Daoy (cell line): ENCODE measurements at regions not wholly inside any gene's neighbourhood (a gene's known extent, or its start where the extent isn't known, plus 50 kb on each side); places are given as distances from the start of the nearest gene placed in this dataset.
"Not testable (repeated sequence)": the region's sequence is repeated elsewhere in the genome, so short reads cannot be mapped to it uniquely, and the experiment has no call there.

Experiments
- DNase-seq: peaks from one replicate; pipeline ENCODE4 v3.0.0-alpha.2; 2015; ENCODE audit warnings: low read depth

DNA sequence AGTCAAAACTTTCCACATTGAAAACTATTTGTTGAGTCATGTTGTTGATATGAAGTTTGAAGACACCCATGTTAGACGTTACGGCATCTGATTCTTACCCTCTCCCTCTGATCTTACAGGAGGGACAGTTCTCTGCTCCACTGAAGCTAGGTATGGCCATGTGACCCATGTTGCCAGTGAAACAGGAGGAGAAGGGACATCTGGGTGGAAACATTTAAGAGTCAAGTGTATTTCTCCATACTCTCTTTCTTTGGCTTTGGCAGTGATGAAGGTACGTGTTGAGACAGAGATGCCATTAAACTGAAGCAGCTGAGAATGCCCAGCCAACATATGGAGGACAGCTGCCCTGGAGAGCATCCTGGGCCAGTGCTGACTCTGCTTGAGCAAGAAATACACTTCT, 198.4 kb upstream of the PTGFR start:
- DNase-seq, result no peak

DNA sequence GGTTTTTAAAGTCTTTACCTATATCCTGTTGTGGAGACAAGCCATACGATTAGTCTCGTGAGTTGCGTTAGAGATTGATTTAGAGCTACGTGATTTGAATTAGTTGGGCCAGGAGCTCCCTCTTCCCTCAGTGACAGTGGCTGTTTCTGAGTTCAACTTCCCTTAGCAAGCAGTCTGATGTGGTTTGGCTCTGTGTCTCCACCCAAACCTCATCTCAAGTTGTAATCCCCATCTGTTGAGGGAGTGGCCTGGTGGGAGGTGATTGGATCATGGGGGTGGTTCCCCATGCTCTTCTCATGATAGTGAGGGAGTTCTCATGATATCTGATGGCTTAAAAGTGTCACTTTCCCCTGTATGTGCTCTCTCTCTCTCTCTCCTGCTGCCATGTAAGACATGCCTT, 192.9 kb upstream of the PTGFR start:
- no peak for DNase-seq

DNA sequence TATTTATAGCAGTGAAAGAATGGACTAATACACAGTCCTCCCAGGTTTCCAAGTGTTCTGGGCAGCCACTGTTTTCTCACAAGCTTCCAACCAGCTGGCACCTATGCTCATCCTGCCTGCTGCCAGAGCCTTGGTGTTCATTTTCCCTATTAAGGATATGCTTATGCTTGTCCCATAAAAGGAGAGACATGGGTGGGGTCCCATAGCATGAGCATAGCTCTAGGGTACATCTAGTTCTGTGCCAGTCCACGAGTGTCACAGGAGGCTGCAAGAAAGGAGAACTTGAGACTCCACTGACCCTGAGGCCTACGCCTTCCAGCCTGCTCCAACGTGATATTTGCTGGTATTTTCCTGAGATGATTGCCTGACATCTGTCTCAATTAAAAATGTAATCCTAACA, 192.4 kb upstream of the PTGFR start:
- DNase-seq, result no peak

DNA sequence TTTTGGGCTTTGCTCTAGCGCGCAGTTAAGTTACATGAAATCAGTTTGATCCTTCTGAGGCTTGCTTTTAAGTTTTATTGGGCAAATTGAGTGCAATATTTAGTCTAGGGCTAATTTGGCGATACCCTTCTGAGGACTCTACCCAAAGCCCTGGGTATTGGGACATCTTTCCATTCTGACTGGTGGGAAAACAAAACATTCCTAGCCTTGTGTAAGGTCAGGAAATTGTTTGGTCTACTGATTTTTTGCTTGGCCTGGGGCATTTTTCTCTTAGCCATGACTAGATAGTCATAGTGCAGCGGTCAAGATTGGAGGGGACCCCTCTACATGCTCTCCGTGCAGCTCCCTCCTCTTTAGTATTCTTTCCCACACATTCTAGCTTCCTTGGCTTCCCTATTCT, 189.6 kb upstream of the PTGFR start:
- no peak for DNase-seq

DNA sequence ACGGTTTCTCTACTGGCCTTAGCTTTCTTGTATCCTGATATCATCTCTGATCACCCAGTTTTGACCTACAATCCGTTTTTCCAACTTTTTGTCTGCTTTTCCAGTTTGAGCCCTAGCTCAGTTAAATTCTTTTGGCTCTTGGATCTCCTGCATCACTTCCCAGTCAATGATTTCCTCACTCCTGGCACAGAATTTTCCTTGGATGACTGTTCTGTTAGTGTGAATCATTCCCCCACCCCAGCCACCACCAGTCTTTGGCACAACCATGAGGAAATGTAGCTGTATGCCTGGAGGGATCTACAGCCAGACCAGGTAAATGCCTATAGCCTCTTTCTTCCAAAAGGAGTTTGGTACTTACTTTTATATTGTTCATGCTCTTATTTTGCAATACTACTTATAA, 187.2 kb upstream of the PTGFR start:
- DNase-seq, result peak; percentile 82

DNA sequence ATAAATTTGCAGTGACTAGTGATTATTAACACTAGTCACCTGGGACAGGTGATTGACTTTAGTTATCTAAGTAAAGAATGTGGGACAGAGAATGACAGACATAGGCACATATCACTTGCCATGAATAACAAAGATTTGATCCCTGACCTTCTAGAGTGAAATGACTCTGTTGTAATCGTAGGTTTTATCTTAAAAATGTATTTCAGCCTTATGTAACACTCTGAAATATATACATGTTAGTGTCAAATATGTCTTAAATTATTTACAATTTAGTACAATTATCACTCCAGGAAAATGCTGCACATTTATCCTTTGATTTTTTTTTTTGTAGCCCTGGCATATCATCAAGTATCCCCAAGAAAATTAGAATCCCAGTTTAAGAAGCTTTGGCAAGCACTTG, 186.4 kb upstream of the PTGFR start:
- DNase-seq, result no peak

DNA sequence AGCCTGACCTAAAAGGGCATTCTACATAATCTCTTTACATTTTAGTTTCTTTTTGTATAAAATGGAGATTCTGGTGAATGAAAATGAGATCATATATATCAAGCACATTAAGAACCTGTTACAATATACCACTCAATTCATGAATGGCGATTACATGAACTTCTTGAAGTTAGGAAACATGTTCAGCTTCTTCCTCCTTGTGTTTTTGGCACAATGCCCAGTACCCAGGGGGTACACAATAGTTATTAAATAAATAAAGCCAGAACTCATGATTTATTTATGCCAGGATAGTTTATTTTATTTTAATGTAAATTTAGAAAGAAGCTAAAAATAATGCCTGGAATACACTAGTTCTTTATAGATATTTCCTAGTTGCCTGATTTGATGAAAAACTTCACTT, 186.0 kb upstream of the PTGFR start:
- DNase-seq, result no peak

DNA sequence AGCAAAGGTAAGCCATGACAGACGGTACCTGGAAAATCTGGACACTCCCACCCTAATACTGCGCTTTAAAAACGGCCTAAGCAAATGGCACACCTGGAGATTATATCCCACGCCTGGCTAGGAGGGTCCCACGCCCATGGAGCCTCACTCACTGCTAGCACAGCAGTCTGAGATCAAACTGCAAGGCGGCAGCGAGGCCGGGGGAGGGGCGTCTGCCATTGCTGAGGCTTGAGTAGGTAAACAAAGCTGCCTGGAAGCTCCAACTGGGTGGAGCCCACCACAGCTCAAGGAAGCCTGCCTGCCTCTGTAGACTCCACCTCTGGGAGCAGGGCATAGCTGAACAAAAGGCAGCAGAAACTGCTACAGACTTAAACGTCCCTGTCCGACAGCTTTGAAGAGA, 180.5 kb upstream of the PTGFR start:
- DNase-seq, result not testable (repeated sequence)

DNA sequence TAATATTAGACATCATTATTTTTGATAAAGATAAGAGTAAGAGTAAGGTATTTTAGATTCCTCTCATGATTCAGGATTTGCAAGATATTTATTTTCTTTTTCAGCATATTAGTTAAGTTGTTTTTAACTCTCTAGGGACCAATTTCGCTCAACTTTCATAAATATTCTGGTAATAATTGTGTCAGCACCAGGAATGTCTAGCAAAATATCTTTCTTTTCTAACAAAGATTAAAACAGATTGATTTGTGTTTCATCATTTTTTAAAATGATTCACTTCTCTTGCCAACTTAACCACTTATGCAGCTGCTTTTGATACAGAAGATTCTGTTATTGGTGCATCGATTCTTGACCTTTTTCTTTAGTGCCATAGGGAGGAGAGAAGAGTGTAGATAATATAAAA, 172.8 kb upstream of the PTGFR start:
- DNase-seq, result no peak

DNA sequence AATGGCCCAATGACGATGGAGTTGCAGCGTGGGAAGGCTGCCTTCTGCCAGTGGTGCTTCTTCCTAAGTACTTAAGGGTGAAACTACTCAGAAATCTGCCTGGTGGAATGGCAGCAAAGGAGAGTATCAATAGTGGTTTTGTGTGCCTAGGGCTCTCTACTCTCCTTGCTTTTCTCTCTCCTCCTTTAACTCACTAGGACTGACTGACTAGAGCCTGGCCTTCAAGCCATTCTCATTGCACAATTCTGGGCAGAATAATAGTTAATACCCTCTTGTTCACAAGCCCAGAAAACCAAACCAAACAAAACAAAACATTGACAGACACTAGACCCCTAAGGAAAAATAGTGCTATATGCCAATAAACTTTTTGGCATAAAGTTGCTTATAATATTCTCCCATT, 171.2 kb upstream of the PTGFR start:
- DNase-seq, result no peak

DNA sequence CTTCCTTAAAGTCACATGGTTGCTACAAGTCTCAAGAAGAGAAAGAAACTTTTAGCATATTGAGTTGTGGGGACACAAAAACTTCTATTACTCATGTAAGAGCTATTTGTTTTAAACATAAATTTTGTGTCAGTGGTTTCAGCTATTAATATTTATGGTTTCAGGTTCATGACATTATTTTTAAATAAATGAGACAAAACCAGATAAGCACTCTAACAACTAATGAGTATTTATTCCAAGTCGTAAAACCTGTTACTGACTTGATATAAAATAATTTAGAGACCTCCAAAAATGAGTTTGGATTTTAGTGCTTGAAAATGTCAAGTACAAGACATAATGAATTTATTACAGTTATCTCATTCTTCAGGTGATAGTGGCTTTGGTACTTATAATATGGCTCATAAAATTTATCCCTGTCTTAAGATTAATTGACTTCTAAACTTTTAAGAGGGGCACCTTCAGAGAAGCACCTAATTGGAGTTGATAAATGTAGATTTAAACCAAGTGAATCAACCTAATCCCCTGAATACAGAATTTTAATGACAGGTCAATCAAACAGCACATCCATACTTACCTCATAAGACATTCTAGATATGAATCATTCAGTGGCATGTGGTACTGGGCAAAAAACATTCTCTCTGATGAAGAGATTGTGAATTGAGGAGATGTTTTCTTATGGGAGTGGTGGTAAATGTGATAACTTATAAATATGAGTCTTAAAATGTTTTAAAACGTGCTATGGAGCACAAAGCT, 167.7 kb upstream of the PTGFR start:
- DNase-seq, result no peak

DNA sequence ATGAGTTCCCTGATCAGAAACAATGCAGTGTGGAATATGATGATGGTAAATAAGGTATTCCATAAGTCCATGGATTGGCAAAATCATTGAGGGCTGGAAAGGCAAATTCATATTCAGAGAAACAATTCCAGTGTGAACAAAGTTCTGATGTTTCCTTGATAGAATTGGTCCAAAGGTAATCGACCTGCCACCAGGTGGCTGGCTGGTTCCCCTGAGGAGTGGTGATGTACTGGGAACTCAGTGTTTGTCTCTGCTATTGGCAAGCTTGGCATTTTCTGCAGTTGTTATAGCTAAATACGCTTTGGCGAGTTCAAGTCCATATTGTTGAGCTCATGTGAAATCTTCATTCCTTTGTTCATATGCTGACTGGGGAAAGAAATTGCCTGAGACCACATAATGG, 165.5 kb upstream of the PTGFR start:
- no peak for DNase-seq

DNA sequence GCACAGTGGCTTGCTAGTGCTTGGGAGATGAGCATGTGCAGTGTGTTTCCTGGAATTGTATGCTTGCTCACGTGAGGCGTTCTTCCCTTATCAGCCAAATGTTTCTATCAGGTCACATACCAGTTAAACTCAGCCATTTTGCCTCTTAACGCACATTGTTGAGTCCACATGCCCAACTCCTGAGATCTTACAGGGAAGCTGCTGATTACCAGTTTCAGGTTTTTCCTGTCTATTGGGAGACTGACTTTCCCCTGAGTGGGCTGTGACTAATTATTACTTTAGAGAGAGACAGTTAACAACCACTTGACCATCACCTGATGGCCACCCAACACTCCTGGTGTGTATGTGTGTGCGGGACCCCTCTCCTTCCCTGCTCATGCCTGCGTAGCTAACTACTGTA, 161.3 kb upstream of the PTGFR start:
- DNase-seq, result no peak

DNA sequence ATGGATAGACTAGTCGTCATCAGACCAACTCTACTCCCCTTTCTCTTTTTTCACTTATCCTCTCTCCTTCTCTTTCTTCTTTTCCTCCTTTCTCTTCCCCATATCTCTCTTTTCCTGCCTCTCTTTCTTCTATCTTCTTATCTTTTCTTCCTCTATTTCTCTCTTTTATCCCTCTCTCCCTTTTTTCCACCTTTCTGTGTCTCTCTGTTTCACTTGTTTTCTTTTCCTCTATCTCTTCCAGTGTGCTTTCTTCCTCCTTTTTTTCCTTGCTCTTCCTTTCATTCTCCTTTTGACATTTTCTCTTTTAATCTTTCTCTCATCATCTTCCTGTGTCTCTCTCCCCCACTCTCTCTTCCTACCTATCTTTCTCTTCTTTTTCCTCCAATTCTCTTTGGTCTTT, 159.0 kb upstream of the PTGFR start:
- DNase-seq, result no peak

DNA sequence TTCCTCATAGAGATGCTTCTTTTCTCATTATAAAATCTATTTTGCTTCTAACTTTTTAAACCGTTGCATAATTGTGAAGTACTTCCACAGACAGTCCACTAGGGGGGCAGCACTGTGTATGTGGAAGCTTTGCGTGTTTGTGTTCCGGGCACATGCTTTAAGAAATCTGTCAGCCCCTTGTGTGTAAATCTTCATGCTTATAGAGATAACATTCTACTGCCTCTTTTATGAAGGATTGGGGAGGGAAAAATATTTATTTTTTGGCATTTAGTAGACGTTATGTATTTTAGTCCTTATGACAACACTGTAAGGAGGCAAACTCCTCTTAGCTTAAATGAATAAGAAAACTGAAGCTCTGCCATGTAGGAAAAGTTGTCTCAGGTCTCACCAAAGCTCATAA, 157.3 kb upstream of the PTGFR start:
- peak; percentile 36 for DNase-seq

DNA sequence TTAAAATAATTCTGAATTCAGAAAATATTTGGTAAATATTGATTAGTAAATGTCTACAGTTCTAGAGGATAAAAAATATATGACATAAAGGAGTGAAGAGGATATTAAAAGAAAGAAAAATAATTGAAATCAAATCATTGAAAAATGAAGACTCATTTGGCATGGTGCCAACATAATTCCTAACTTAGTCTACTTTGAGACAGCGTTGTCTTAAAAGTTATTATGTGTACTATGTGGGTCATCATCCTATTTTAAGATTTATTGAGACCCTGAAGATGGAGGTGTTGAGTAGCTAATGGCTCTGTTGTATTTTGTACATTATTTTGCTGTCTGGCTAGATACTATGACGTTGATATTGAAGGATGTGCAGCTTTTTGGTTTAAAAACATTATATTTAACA, 156.7 kb upstream of the PTGFR start:
- no peak for DNase-seq

DNA sequence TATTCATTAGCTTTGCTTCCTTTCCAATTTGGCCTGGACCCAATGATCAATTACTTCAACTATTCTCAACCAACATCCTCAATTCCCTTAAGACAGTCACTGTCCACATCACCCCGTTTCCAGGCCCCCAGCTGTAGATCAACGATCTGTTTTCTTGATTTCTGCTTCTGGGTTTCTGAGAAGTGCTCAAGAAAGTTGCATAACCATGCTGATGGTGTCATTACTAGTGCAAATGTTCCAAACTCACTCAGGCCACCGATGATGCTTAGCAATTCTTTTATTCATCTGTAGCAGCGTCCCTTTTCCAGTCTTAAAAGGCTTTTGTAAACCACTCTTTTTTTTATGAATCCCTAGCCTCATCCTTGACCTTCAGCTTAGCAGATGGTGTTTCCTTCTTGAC, 155.8 kb upstream of the PTGFR start:
- DNase-seq, result no peak

DNA sequence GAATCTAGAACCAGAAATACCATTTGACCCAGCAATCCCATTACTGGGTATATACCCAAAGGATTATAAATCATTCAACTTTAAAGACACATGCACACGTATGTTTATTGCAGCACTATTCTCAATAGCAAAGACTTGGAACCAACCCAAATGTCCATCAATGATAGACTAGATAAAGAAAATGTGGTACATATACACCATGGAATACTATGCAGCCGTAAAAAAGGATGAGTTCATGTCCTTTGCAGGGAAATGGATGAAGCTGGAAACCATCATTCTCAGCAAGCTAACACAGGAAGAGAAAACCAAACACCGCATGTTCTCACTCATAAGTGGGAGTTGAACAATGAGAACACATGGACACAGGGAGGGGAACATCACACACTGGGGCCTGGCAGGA, 154.0 kb upstream of the PTGFR start:
- DNase-seq, result not testable (repeated sequence)

DNA sequence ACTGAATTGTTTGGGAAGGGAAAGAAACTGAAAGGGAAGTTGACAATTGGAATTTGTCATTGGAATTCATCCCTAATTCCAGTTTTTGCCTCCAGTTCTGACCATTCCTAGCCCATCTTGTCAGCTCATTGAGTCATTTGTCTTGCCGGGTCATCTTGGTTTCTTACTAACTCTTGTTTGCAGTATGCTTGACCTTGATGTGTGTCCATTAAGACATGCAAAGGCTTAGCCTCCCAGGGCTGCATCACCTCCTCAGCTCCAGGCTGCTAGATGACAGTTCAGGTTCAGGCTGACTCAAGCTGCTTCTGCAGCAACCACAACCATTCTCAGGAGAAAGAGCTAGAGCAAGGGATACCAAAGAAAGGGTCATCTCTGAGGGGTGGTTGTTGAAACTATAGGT, 151.3 kb upstream of the PTGFR start:
- DNase-seq, result peak; percentile 73

DNA sequence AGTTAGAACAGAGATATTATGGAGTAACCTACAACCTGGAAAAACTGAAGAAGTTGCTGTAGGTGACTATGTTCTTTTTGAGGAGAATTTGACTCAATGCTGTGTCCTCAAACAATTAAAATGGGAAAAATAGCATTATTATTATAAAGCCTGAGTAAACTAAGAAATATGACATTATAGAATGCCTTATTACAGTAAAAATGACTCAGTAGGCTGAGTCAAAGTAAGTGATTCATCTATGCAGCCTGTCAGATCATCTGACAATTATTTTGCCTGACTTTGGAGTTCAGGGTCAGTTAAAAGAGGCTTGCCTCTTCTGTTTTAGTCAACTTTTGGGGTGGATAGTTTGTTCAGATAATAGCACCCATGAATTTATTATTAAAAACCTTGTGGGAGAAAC, 150.8 kb upstream of the PTGFR start:
- peak; percentile 57 for DNase-seq

DNA sequence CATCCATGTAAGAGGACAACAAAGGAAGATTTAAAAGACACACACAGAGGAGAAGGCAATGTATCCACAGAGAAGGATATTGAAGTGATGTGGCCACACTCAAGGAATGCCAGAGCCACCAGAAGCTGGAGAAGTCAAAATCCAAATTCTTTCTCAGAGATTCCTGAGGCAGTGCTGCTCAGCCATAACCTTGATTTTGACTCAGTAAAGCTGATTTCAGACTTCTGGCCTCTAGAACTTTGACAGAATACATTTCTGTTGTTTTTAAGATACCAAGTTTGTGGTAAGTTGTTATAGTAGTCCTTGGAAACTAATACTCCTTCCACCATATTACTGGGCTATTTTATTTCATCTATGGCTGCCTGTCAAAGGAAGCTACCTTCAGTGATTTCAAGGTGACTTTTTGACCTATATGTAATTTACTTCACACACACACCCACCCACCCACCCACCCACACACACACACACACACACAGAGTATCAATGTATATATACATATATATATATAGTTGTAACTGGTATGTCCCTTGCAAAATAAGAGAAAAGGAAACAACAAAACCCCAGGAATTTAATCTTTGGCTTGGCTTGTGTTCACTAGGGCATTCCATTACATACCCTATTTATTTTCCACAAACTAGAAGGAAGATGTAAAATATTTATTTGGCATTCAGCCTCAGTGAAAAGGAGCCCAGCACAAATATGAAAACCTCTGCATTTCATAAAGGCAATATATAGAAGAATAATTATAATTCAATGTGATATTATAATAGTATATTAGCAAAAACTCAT, 142.1 kb upstream of the PTGFR start:
- DNase-seq, result no peak

DNA sequence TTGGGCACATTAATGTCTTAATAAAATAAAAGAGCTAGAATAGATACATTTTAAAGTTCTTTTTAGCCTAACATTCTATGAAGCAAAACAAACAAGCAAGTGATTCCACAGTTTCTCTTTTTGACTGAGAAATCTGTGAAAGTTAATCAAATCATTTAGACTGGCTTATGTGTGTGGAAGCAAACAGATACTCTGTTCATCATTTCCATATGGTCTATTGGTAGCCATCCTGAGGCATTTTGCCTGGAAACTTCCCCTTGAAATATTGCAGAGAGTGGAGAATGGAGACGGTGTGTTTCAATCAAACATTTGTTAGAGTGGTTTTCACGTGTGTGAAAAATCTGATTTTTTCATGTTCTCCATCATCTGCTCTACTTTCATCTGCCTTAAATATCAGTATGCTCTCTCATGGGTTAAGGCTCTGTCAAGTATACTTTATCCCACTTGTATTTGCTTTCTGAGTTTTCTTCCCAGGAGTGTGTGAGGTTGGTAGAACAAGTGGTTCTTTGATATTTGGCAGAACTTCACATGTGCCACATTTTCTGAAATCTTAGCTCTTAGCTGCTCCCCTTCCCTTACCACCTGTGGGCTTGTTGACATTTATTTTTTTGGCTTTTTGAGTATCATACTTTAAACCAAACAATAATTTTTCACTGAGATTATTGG, 139.1 kb upstream of the PTGFR start:
- DNase-seq, result no peak

DNA sequence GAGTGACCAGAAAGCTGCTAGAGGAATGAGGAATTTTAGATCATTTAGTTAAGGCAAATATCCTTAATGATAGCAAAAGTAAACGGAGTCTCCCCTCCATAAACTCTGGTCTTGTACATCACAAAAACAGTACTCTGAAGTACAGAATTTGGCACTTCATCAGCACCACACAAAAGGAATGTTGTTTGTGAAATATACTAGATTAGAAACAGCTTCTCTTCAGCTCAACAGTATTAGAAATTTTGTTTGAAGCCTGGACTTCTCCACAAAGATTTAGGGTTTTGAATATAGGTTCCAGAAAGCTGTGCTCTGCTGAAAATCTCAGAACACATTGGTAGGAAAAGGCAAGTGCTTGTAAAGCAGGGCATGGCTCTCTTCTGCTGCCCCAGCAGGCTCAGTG, 135.1 kb upstream of the PTGFR start:
- no peak for DNase-seq
